Uterus (tissue), 3 donors: ENCODE measurements at regions not wholly inside any gene's neighbourhood (a gene's known extent, or its start where the extent isn't known, plus 50 kb on each side); places are given as distances from the start of the nearest gene placed in this dataset.

Source experiments
- DNase-seq, 2 donors: peaks; one replicate each; pipeline ENCODE4 v3.0.0-alpha.2; 2019 to 2020
- H3K27ac ChIP-seq, 2 donors: fragments of 200-600 bp; sonication (generic); 1 replicate in 1 of 2; 2 replicates in 1 of 2; pipeline ENCODE4 v1.5.1; 2016 to 2018
- H3K27me3 ChIP-seq, 2 donors: fragments of 200-600 bp; sonication (generic); one replicate each; pipeline ENCODE4 v1.5.1; 2018 to 2019; ENCODE audit warnings: control low read depth in 1 of 2
- H3K36me3 ChIP-seq, 2 donors: fragments of 200-600 bp; sonication (generic); one replicate each; pipeline ENCODE4 v1.5.1; 2019; ENCODE audit warnings: control low read depth in 1 of 2
- H3K4me1 ChIP-seq, 2 donors: fragments of 200-600 bp; sonication (generic); one replicate each; pipeline ENCODE4 v1.5.1; 2018 to 2019; ENCODE audit warnings: control low read depth in 1 of 2
- H3K4me3 ChIP-seq, 2 donors: fragments of 200-600 bp; sonication (generic); 1 replicate in 1 of 2; 2 replicates in 1 of 2; pipeline ENCODE4 v1.5.1; 2018 to 2019; ENCODE audit warnings: mild to moderate bottlenecking in 1 of 2
- H3K9me3 ChIP-seq, 2 donors: fragments of 200-600 bp; sonication (generic); one replicate each; pipeline ENCODE4 v1.5.1; 2019; ENCODE audit warnings: control low read depth in 1 of 2
- CTCF ChIP-seq, 4 experiments: fragments of 200-600 bp in 2 of 4; fragments of 450-650 bp in 2 of 4; sonication (generic) in 2 of 4; IDR thresholded peaks; one replicate each; pipeline ENCODE4 v1.5.1; 2016 to 2019; ENCODE audit warnings: antibody characterized with exemption in 4 of 4, mild to moderate bottlenecking in 2 of 4, moderate library complexity in 1 of 4
- POLR2A ChIP-seq, 2 donors: fragments of 450-650 bp; IDR thresholded peaks; one replicate each; pipeline ENCODE4 v1.6.1; 2016; ENCODE audit warnings: antibody characterized with exemption in 2 of 2, mild to moderate bottlenecking in 1 of 2, moderate library complexity in 1 of 2
- intact Hi-C: fragments of 100-400 bp; cut with DNase I; formaldehyde crosslinking; loops from one replicate; pipeline ENCODE4 v1.15.1; 2023; ENCODE audit warnings: low total_unique reads
- donor health status: DM: yes; HTN: yes; CAD: no.

GRCh38 chr10:59505926-59506325 is 143.6 kb upstream of the FAM13C start:
- Histone ChIP-seq H3K27me3 (no peaks in the 10 kb centered on the region), H3K4me3 (no peak overlapping the region), H3K27ac (no peak overlapping the region), H3K36me3 (no peaks in the 10 kb centered on the region), H3K9me3 (no peaks in the 10 kb centered on the region), H3K4me1 (no peaks in the 10 kb centered on the region)
- intact Hi-C loops = no loop called here
- no peak for DNase-seq
- TF ChIP-seq POLR2A (IDR thresholded peaks at IDR 0.05) = no peak
- TF ChIP-seq CTCF (IDR thresholded peaks at IDR 0.05) = no peak

GRCh38 chr10:59499460-59499859 is 137.1 kb upstream of the FAM13C start:
- Histone ChIP-seq H3K4me1 (no peaks in the 10 kb centered on the region), H3K9me3 (peaks cover 0 to 7% of the 10 kb centered on the region in 2 donors), H3K27me3 (no peaks in the 10 kb centered on the region), H3K4me3 (no peak overlapping the region), H3K36me3 (no peaks in the 10 kb centered on the region), H3K27ac (no peak overlapping the region)
- no peak for DNase-seq
- TF ChIP-seq CTCF (IDR thresholded peaks at IDR 0.05) (no peak), POLR2A (IDR thresholded peaks at IDR 0.05) (no peak)
- intact Hi-C loops = no loop called here

- Histone ChIP-seq H3K9me3 (peaks cover 0 to 7% of the 10 kb centered on the region in 2 donors), H3K27me3 (no peaks in the 10 kb centered on the region), H3K4me1 (no peaks in the 10 kb centered on the region), H3K36me3 (no peaks in the 10 kb centered on the region), H3K4me3 (no peak overlapping the region), H3K27ac (no peak overlapping the region)
- intact Hi-C loops = no loop called here
- TF ChIP-seq CTCF (IDR thresholded peaks at IDR 0.05) (no peak), POLR2A (IDR thresholded peaks at IDR 0.05) (no peak)
- no peak for DNase-seq
These were observed 130.7 kb upstream of the FAM13C start for GRCh38 chr10:59493017-59493416.

GRCh38 chr10:59479426-59479825 is 117.1 kb upstream of the FAM13C start:
- Histone ChIP-seq H3K27ac (no peak overlapping the region), H3K27me3 (no peaks in the 10 kb centered on the region), H3K4me1 (no peaks in the 10 kb centered on the region), H3K9me3 (no peaks in the 10 kb centered on the region), H3K36me3 (no peaks in the 10 kb centered on the region), H3K4me3 (no peak overlapping the region)
- TF ChIP-seq POLR2A (IDR thresholded peaks at IDR 0.05) (no peak), CTCF (IDR thresholded peaks at IDR 0.05) (no peak)
- intact Hi-C loops = no loop called here
- DNase-seq = no peak

- H3K4me3 ChIP-seq = no peak overlapping the region
- no peaks in the 10 kb centered on the region for H3K9me3 ChIP-seq
- H3K36me3 ChIP-seq = no peaks in the 10 kb centered on the region
- H3K27me3 ChIP-seq = no peaks in the 10 kb centered on the region
- intact Hi-C loops = no loop called here
- H3K27ac ChIP-seq = no peak overlapping the region
- no peak for DNase-seq
- H3K4me1 ChIP-seq = no peaks in the 10 kb centered on the region
- TF ChIP-seq POLR2A (IDR thresholded peaks at IDR 0.05) (no peak), CTCF (IDR thresholded peaks at IDR 0.05) (no peak)
These were observed 108.2 kb upstream of the FAM13C start for GRCh38 chr10:59470570-59470969.
